ENCODE measurements at regions not wholly inside any gene's neighbourhood (a gene's known extent, or its start where the extent isn't known, plus 50 kb on each side); places are given as distances from the start of the nearest gene placed in this dataset.

DNA sequence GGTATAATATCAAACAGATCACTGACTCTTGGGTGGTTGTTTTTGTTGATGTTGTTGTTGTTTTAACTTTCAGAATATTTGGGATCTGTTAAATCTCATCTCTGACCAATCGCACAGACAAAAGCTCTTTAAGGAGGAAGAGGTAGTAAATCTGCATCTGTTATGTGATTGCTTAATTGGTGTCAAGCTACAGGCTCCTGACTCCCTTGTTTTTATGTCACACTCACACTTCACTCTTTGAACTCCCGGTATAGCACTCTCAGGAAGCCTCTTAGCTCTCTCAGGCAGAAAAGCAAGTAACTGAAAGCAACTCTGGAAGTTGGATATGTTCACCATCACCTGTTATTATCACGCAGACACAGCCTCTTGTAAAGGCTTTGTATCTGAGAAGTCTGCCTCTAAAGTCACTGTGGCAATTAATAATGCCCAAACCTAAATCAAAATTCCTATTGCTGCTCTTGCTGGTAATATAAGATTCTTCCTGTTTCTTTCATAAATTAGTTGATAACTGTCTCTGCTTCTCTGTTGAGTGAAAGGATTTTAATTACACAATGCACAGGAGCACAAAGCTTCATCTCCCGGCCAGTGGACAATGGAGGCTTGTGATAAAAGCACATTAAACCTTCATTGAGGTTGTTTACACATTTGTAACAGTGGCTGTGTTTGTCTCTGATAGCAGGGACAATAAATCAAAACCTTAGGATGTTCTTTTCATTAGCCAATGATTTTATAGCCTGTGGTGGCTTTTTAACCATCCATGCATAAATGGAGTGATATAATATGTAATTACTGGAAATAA lies 576.7 kb downstream of the MFSD1 start:
- TF ChIP-seq POLR2AphosphoS5 (IDR thresholded peaks at IDR 0.05; ENCODE audit: borderline replicate concordance, low read depth, low read length) (no peak), EZH2 (IDR thresholded peaks at IDR 0.05) (no peak)

All from SK-N-MC (cell line).